NCI-H1105 treated with DMSO at 0.1 percent for 48 hours (cell line): ENCODE measurements at regions not wholly inside any gene's neighbourhood (a gene's known extent, or its start where the extent isn't known, plus 50 kb on each side); places are given as distances from the start of the nearest gene placed in this dataset.

ENCODE experiments used
- DNase-seq: peaks from one replicate; lab custom pipeline; 2025; lab: John Stamatoyannopoulos, UW

DNA sequence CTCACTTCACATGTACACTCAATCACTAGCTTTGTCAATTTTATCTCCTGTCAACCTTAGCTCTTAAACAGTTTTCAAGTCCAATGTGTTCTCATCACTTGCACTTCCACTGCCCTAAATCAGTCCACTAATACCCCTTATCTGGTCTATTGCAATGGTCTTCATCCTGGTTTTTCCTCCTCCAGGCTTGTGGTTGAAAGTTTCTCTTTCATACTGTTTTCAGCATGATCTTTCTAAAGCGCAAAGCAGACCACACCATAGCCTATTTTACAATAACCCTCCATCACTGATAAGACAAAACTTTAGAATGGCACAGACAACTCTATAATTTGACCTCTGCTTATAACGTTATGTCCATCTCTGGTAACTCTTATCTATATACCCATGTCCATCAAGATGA, 62.0 kb upstream of the DDHD1 start:
- no peak for DNase-seq

DNA sequence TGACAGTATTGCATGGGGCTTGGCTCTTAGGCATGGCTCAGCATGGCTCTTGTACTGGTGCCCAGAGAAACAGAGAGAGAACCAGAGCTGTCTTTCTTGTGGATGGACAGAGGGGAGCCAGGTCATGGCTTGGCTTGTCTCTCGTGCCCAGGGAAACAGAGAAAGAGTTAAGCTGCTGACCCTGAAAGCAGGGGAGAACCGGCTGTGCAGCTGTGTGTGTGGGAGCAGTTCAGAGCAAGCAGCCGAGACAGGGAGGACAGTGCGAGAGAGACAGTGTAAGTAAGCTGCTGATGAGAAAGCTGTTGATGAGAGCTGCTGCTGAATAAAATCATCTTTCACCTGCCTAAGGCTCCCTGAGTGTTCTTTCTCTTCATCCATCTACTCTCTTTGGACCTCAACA, 61.3 kb upstream of the DDHD1 start:
- no peak for DNase-seq

DNA sequence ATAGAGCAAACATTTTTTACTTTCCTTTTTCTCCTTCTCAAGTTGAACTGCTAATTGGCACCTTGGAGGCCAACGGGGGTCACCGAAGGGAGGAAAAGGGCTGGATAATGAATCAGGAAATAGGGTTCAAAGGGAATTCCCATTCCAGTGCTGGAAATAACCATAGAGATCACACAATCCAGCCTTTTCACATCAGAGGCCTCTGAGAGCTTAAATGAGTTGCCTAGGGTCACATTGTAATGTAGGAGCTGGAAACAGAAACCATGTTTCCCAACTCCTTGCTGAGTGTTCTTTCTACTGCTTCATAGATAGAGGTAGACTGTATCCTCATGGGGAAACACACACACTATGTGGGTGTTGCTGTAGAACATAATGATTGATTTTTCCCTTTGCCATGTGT, 60.6 kb upstream of the DDHD1 start:
- no peak for DNase-seq

DNA sequence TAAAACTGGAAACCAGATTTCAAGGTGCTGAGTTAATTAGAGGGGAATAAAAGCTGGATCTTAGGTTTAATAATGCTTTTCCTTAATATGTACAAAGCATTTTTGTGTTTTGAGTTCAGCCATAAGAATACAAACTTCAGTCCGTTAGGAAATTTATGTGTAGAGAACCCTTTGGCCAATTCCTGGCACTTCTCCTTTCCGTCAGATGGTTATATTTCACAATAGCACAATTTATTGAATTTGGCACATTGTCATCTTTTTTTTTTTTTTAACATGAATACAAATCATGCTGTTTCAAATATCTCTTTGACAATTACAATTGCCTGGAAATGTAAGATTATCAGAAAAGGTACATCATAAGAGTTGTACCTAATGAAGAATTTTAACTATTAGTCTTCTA, 56.2 kb upstream of the DDHD1 start:
- no peak for DNase-seq
